ENCODE measurements at regions not wholly inside any gene's neighbourhood (a gene's known extent, or its start where the extent isn't known, plus 50 kb on each side); places are given as distances from the start of the nearest gene placed in this dataset.

DNA sequence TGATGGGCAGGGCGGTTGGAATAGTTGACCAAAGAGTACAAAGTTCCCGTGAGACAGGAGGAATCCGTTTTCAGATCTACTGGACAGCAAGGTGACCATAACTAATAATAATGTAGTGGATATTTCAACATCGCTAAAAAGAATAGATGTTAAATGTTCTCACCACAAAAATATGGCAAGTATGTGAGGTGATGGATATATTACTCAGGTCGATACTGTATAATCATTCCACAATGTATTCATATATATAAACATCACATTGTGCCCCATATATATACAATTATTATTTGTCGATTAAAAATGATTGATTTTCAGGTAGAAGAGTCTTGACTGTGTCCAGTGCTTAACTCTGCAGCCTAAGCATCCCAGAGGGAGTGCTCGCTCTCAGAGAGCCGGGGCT, 141.6 kb upstream of the TENM3 start:
- TF ChIP-seq, protein P1, sequence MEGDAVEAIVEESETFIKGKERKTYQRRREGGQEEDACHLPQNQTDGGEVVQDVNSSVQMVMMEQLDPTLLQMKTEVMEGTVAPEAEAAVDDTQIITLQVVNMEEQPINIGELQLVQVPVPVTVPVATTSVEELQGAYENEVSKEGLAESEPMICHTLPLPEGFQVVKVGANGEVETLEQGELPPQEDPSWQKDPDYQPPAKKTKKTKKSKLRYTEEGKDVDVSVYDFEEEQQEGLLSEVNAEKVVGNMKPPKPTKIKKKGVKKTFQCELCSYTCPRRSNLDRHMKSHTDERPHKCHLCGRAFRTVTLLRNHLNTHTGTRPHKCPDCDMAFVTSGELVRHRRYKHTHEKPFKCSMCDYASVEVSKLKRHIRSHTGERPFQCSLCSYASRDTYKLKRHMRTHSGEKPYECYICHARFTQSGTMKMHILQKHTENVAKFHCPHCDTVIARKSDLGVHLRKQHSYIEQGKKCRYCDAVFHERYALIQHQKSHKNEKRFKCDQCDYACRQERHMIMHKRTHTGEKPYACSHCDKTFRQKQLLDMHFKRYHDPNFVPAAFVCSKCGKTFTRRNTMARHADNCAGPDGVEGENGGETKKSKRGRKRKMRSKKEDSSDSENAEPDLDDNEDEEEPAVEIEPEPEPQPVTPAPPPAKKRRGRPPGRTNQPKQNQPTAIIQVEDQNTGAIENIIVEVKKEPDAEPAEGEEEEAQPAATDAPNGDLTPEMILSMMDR (IDR thresholded peaks at IDR 0.05), result no peak
- no peak for TF ChIP-seq POLR2A (IDR thresholded peaks at IDR 0.05)
